HUES6 (cell line): ENCODE measurements at regions not wholly inside any gene's neighbourhood (a gene's known extent, or its start where the extent isn't known, plus 50 kb on each side); places are given as distances from the start of the nearest gene placed in this dataset.

ENCODE experiments used
- H3K27ac ChIP-seq: 2 replicates; pipeline ENCODE4 v1.7.0; 2013; ENCODE audit warnings: low read depth, mild to moderate bottlenecking, low read length, inconsistent platforms
- H3K27me3 ChIP-seq: 2 replicates; pipeline ENCODE4 v1.6.1; 2013; ENCODE audit warnings: low read length; ENCODE audit not compliant: control insufficient read depth, insufficient read depth
- H3K36me3 ChIP-seq: 2 replicates; pipeline ENCODE4 v1.6.1; 2013; ENCODE audit warnings: low read length; ENCODE audit not compliant: control insufficient read depth, insufficient read depth
- H3K4me1 ChIP-seq: 2 replicates; pipeline ENCODE4 v1.6.1; 2013; ENCODE audit warnings: low read length; ENCODE audit not compliant: control insufficient read depth, insufficient read depth
- H3K4me3 ChIP-seq: 2 replicates; pipeline ENCODE4 v1.5.1; 2013; ENCODE audit warnings: low read depth, low read length
- H3K9ac ChIP-seq: one replicate; pipeline ENCODE4 v1.6.1; 2013; ENCODE audit warnings: mild to moderate bottlenecking, low read length
- H3K9me3 ChIP-seq: 2 replicates; pipeline ENCODE4 v1.6.1; 2013; ENCODE audit warnings: low read depth, low read length; ENCODE audit not compliant: control insufficient read depth, insufficient read depth

DNA sequence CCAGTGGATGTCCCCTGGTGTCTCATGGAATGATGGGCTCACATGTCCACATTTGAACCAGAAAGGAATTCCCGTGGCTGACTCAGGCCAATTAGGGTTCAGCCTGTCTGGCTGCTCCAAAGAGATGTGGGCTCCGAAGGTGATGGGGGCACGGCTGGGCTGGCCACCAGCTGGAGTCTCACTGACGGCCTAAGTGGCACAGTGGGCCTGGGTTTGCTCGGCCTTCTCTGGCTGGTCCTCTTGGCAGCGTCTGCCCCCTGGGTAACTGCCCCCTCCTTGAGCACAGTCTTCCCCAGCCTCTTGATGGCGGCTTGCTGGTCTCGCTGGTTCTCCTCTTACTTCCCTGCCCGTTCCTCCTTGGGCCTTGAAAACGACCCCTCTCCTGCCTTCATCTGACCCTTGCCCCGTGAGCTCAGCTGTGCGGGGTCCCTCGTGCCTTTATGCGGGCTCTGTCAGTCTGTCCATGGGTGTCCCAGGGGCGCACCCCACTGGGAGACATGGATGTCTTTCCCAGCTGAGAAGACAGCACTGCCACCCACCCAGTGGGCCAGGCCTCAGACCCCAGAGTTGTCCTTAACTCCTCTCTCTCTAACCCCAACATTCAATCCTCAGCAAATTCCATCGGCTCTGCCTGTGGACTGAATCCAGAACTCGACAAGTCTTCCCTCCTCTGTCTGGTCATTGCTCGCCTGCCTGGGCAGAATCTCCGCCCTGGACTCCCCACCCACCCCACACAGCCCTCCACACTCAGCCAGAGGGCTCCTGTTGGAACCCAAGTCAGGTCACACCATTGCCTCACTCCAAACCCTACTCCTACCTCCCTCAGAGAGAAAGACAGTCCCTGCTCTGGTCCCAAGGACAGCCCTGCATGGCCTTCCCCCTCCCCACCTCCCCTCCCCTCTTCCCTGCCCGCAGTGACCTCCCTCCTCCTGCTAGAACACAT lies 78.7 kb downstream of the CEBPB start:
- H3K4me3 ChIP-seq, result no peak overlapping the region
- H3K27me3 ChIP-seq, result no peaks in the 10 kb centered on the region
- peaks cover 10% of the 10 kb centered on the region for H3K4me1 ChIP-seq
- no peak overlapping the region for H3K27ac ChIP-seq
- no peak overlapping the region for H3K9ac ChIP-seq
- H3K36me3 ChIP-seq, result no peaks in the 10 kb centered on the region
- H3K9me3 ChIP-seq, result no peaks in the 10 kb centered on the region

DNA sequence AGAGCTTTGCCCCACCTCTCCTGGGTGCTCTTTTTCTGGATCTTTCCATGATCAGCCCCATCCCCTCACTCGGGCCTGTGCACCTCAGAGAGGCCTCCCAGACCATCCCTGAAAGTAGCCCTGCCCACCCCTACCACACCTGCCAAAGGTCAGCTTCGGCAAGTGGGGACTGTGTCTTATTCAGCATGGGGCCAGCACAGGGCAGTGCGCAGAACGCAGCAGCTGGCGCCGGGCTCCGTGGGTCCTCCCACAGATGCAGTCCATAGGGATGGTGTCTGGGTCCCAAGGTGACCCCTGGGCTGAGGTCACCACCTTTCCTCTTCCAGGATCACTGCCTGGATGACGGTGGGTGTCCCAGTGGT lies 79.4 kb downstream of the CEBPB start:
- Histone ChIP-seq H3K4me1 (peaks cover 10% of the 10 kb centered on the region), H3K9ac (no peak overlapping the region), H3K36me3 (no peaks in the 10 kb centered on the region), H3K9me3 (no peaks in the 10 kb centered on the region), H3K27ac (no peak overlapping the region), H3K4me3 (no peak overlapping the region), H3K27me3 (no peaks in the 10 kb centered on the region)

DNA sequence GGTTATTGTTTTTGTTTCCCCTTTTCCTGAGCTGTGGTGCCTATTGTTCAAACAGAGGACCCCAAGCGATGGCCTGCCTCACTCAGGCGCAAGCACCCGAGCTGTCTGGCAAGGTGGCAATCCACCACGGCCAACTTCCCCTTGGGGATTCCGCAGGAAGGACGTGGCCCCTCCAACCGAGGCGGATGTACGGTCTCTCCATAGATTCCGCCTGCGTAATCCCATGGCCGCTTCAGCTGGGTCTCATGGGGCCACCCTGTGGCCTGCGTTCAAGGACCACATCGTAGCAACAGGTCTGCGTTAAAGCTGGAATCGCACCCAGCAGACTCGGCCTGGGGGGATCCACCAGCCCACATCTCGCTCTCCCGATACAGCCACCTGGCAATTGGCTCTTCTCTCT lies 79.9 kb downstream of the CEBPB start:
- Histone ChIP-seq H3K27ac (no peak overlapping the region), H3K36me3 (no peaks in the 10 kb centered on the region), H3K4me3 (no peak overlapping the region), H3K4me1 (peaks cover 10% of the 10 kb centered on the region), H3K27me3 (no peaks in the 10 kb centered on the region), H3K9ac (no peak overlapping the region), H3K9me3 (no peaks in the 10 kb centered on the region)

DNA sequence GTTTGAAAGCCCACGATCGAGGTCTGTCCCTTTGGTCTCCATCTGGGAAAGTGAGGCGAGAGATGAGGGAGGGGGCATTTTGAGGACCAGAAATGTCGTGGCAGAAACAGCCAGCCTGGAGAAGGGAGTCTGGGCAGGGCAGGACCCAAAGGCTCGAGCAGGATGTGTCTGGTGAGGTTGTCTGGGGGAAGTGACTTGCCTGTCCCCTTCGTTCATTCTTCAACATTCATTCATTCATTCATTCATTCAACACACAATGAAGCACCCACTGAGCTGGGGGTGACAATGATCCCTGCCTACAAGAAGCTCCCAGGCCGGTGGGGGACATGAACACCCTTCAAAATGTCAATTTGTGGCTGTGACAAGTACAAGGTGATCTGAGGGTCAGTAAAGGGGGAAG lies 80.5 kb downstream of the CEBPB start:
- Histone ChIP-seq H3K4me3 (no peak overlapping the region), H3K27me3 (no peaks in the 10 kb centered on the region), H3K4me1 (peaks cover 10% of the 10 kb centered on the region), H3K27ac (no peak overlapping the region), H3K36me3 (no peaks in the 10 kb centered on the region), H3K9me3 (no peaks in the 10 kb centered on the region), H3K9ac (no peak overlapping the region)

DNA sequence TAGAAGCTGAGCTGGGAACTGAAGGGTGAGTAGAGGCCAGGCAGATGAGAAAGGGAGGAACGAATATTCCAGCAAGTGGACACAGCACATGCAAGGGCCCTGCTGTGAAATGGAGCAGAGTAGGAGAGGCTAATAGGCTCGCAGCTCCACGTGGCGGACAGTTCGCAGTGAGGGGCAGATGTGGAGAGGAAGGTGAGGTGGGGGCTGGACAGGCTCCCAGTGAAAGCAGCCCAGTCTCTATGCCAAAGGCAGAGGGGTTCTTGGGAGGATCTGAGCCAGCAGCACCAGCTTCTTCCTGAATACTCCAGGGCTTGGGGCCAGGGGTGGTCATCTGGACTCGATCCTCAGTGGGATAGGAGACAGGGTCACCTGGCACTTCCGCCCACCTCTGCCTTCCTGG lies 81.0 kb downstream of the CEBPB start:
- Histone ChIP-seq H3K9ac (no peak overlapping the region), H3K4me1 (peaks cover 10% of the 10 kb centered on the region), H3K9me3 (no peaks in the 10 kb centered on the region), H3K27ac (no peak overlapping the region), H3K4me3 (no peak overlapping the region), H3K36me3 (no peaks in the 10 kb centered on the region), H3K27me3 (no peaks in the 10 kb centered on the region)

DNA sequence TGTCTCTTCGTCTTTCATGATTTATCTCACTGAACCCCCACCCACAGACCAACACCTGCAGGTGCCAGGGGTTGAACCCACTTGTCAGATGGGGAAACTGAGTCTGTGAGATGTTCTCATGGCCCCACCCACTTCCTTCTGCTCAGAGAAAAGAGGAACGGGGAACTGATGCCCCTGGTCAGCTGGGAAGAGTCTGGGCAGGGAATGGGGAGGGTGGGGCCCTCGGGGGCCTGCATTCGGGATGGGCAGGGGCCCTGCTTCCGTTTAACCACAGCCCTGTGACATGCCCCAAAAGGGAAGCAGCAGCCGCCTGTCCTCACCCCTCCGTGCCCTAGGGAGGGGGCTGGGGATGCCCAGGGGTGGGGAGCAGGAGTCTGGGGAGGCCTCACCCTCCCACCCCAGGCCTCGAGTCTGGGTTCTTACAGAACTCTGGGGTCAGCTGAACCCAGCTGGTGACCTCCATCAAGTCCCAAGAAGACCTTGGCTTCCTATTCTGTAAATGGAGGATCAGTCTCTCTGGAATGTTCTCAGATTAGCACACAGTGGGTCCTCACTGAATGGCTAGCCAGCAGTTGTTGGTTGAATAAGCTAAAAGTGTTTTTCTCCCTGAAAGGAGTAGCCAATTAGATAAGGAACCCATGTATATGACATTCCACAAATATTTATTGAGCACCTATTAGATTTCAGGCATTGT lies 81.5 kb downstream of the CEBPB start:
- H3K27me3 ChIP-seq, result no peaks in the 10 kb centered on the region
- no peak overlapping the region for H3K27ac ChIP-seq
- no peak overlapping the region for H3K9ac ChIP-seq
- no peaks in the 10 kb centered on the region for H3K36me3 ChIP-seq
- H3K4me1 ChIP-seq, result peaks cover 9% of the 10 kb centered on the region
- H3K9me3 ChIP-seq, result no peaks in the 10 kb centered on the region
- H3K4me3 ChIP-seq, result no peak overlapping the region

DNA sequence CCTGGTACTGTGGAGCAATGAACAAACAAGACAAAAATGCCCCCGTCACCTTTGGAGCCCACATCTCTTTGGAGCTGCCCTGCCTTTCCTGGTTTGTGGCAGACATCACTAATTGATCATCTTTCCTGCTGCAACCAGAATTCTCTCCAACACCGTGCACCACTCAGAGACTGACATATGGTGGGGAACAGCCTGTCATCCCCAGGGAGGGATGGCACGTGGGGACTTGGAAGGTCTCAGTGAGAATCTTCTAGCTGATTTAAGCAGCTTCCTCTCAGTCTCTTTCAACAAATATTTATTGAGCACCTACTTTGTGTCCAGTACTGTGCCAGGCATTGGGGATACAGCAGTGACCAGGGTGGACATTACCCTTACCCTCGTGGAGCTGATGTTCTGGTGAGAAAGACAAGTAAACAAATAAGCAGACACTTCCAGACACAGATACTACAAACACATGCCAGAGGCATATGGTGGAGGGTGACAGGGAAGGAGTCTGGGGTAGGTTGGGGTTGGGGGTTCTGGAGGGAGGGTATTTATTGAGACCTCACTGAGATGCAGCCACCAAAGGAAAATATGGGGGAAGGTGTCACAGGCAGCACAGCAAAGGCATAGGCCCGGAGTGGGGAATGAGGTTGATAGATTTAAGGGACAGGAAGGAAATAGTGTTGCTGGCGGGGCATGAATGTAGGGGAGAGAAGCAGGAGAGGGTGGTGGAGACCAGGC lies 82.3 kb downstream of the CEBPB start:
- Histone ChIP-seq H3K36me3 (no peaks in the 10 kb centered on the region), H3K9me3 (no peaks in the 10 kb centered on the region), H3K4me1 (peaks cover 3% of the 10 kb centered on the region), H3K27me3 (no peaks in the 10 kb centered on the region), H3K4me3 (no peak overlapping the region), H3K27ac (no peak overlapping the region), H3K9ac (no peak overlapping the region)

DNA sequence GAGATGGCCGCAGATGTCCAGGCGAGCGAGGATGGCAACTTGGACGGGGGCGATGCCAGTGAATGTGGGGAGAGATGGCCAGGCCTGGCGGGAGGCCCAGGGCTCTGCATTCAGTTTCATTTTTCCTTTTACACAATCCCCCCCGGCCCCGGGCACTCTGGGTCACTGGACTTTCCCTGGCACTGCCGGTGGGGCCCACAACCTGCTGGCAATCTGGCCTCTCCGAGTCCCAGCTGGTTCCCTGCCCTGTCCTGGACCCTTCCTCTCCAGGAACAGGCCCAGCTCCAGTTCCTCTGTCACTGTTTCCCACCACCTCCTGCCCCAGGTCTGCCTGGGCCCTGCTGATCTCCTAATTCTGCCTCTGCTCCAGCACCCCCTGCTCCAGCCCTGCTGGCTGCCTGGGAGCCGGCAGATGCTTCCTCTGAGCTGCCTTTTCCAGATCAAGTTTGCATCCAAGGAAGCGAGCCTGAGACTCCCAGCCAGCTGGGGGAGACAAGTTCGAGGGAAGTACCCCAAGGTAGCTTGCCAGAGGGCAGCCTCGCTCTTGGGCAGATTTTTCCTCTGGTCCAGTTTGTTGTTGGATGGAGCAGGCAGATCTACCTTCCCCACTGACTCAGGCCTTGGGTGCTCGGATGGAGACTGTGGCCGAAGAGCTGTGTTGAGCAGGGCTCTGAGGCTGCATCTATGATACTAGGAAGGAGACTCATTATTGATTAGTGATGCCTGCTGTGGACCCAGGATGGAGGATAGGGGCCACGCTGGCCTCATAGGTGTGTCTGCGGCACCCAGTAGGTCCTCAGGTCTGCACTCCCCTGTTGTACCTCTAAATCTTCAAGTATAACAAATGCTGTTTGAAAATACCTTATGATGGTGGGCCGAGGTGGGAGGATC lies 83.2 kb downstream of the CEBPB start:
- Histone ChIP-seq H3K27me3 (no peaks in the 10 kb centered on the region), H3K36me3 (no peaks in the 10 kb centered on the region), H3K9me3 (no peaks in the 10 kb centered on the region), H3K27ac (no peak overlapping the region), H3K9ac (no peak overlapping the region), H3K4me1 (no peaks in the 10 kb centered on the region; the same call in 1 of the 2 replicates), H3K4me3 (no peak overlapping the region)

DNA sequence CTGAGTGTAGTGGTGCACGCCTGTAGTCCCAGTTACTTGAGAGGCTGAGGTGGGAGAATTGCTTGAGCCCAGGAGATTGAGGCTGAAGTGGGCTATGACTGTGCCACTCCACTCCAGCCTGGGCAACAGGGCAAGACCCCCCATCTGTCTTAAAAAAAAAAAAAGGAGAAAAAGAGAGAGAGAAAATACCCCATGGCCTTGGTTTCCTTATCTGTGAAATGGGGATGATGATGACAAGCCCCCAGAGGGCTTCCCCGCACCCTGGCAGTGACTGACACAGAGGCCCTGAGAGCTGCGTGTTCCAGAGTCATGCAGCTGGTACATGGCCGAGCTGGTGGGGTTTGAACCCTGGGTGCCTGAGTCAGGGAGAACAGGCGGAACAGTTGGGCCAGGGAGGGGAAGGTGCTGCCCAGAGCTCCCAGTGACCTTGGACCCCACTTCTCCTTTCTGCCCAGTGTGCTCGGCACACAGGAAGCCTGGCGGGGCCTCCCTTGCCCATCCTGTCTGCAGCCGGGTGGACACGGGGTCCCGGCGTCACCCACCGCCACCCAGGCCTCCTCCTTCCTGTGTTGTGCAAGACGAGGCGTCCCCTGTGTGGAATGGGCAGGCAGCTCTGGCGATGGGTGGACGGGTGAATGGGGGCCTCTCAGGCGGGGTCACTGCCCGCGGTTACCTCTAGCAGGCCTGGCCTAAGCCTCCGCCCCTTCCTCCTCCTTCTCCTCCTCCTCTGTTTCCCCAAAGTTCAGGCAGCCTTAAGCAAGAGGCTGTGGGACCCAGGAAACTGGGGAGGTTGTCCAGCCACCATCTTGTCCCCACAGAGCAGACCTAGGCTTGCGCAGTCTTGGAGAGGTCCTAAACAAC lies 84.2 kb downstream of the CEBPB start:
- Histone ChIP-seq H3K27ac (no peak overlapping the region), H3K4me1 (no peaks in the 10 kb centered on the region; the same call in 1 of the 2 replicates), H3K9ac (no peak overlapping the region), H3K36me3 (no peaks in the 10 kb centered on the region), H3K4me3 (no peak overlapping the region), H3K27me3 (no peaks in the 10 kb centered on the region), H3K9me3 (no peaks in the 10 kb centered on the region)
